ENCODE measurements at regions not wholly inside any gene's neighbourhood (a gene's known extent, or its start where the extent isn't known, plus 50 kb on each side); places are given as distances from the start of the nearest gene placed in this dataset.
"Not testable (repeated sequence)": the region's sequence is repeated elsewhere in the genome, so short reads cannot be mapped to it uniquely, and the experiment has no call there.

GRCh38 chr6:103872678-103873077 lies 987.0 kb downstream of the HACE1 start:
- no peak for DNase-seq

- no peak for DNase-seq
These were observed 987.5 kb downstream of the HACE1 start for GRCh38 chr6:103872233-103872632.

GRCh38 chr6:103870970-103871369 lies 988.7 kb downstream of the HACE1 start:
- no peak for DNase-seq

GRCh38 chr6:103862297-103862696 lies 997.4 kb downstream of the HACE1 start:
- no peak for DNase-seq

- DNase-seq = no peak
These were observed 1001.7 kb downstream of the HACE1 start for GRCh38 chr6:103858003-103858402.

GRCh38 chr6:103855750-103856149 lies 1004.0 kb downstream of the HACE1 start:
- DNase-seq = no peak

GRCh38 chr6:103854059-103854458 lies 1005.7 kb downstream of the HACE1 start:
- no peak for DNase-seq

GRCh38 chr6:103838457-103838856 lies 1021.3 kb downstream of the HACE1 start:
- DNase-seq = no peak

GRCh38 chr6:103826209-103826608 lies 1033.5 kb downstream of the HACE1 start:
- no peak for DNase-seq

GRCh38 chr6:103820148-103820547 lies 1039.6 kb downstream of the HACE1 start:
- DNase-seq = no peak

GRCh38 chr6:103819509-103819908 lies 1040.2 kb downstream of the HACE1 start:
- no peak for DNase-seq

GRCh38 chr6:103812970-103813369 lies 1046.7 kb downstream of the HACE1 start:
- no peak for DNase-seq

GRCh38 chr6:103801901-103802479 lies 1057.7 kb downstream of the HACE1 start:
- DNase-seq = not testable (repeated sequence)

GRCh38 chr6:103799971-103800670 lies 1059.6 kb downstream of the HACE1 start:
- DNase-seq = no peak

GRCh38 chr6:103798166-103798565 lies 1061.6 kb downstream of the HACE1 start:
- no peak for DNase-seq

- DNase-seq = peak; percentile 0
These were observed 1062.0 kb downstream of the HACE1 start for GRCh38 chr6:103797738-103798137.

- DNase-seq = no peak
These were observed 1068.3 kb downstream of the HACE1 start for GRCh38 chr6:103791458-103791857.

- DNase-seq = no peak
These were observed 1075.6 kb downstream of the HACE1 start for GRCh38 chr6:103784117-103784516.

GRCh38 chr6:103783329-103783728 lies 1076.4 kb downstream of the HACE1 start:
- no peak for DNase-seq

GRCh38 chr6:103769431-103769830 lies 1090.3 kb downstream of the HACE1 start:
- DNase-seq = no peak

- DNase-seq = no peak
These were observed 1109.1 kb downstream of the HACE1 start for GRCh38 chr6:103750603-103751002.

- DNase-seq = no peak
These were observed 1125.7 kb downstream of the HACE1 start for GRCh38 chr6:103734016-103734415.

GRCh38 chr6:103729658-103730057 lies 1130.1 kb downstream of the HACE1 start:
- DNase-seq = no peak

GRCh38 chr6:103723438-103724322 lies 1136.0 kb downstream of the HACE1 start:
- no peak for DNase-seq
